ENCODE measurements at regions not wholly inside any gene's neighbourhood (a gene's known extent, or its start where the extent isn't known, plus 50 kb on each side); places are given as distances from the start of the nearest gene placed in this dataset.

- DNase-seq (ENCODE audit: low read depth): no peak
These were observed 56.4 kb downstream of the CRYGS start for GRCh38 chr3:186487819-186488218.

GRCh38 chr3:186487037-186487436 is 57.1 kb downstream of the CRYGS start:
- DNase-seq (ENCODE audit: low read depth): no peak

- DNase-seq (ENCODE audit: low read depth): no peak
These were observed 60.4 kb downstream of the CRYGS start for GRCh38 chr3:186483611-186484340.

GRCh38 chr3:186481526-186481925 is 62.7 kb downstream of the CRYGS start:
- DNase-seq (ENCODE audit: low read depth): no peak

GRCh38 chr3:186477876-186478275 is 66.3 kb downstream of the CRYGS start:
- DNase-seq (ENCODE audit: low read depth): no peak

- DNase-seq (ENCODE audit: low read depth): no peak
These were observed 67.1 kb downstream of the CRYGS start for GRCh38 chr3:186477033-186477432.

- no peak for DNase-seq (ENCODE audit: low read depth)
These were observed 67.6 kb downstream of the CRYGS start for GRCh38 chr3:186476541-186476940.

GRCh38 chr3:186476044-186476468 is 68.1 kb downstream of the CRYGS start:
- no peak for DNase-seq (ENCODE audit: low read depth)

GRCh38 chr3:186473166-186473565 is 71.0 kb downstream of the CRYGS start:
- no peak for DNase-seq (ENCODE audit: low read depth)

GRCh38 chr3:186472456-186473008 is 71.6 kb downstream of the CRYGS start:
- DNase-seq (ENCODE audit: low read depth): no peak

GRCh38 chr3:186471771-186472170 is 72.4 kb downstream of the CRYGS start:
- no peak for DNase-seq (ENCODE audit: low read depth)

- no peak for DNase-seq (ENCODE audit: low read depth)
These were observed 74.7 kb downstream of the CRYGS start for GRCh38 chr3:186469525-186469924.

GRCh38 chr3:186467969-186468368 is 76.2 kb downstream of the CRYGS start:
- no peak for DNase-seq (ENCODE audit: low read depth)

- no peak for DNase-seq (ENCODE audit: low read depth)
These were observed 77.7 kb downstream of the CRYGS start for GRCh38 chr3:186466391-186466974.

- no peak for DNase-seq (ENCODE audit: low read depth)
These were observed 78.7 kb downstream of the CRYGS start for GRCh38 chr3:186465508-186465907.

- DNase-seq (ENCODE audit: low read depth): no peak
These were observed 79.6 kb downstream of the CRYGS start for GRCh38 chr3:186464424-186465093.

GRCh38 chr3:186461141-186461540 is 83.0 kb downstream of the CRYGS start:
- DNase-seq (ENCODE audit: low read depth): peak; percentile 38

GRCh38 chr3:186459108-186459467 is 85.1 kb downstream of the CRYGS start:
- DNase-seq (ENCODE audit: low read depth): no peak

GRCh38 chr3:186458306-186459107 is 85.7 kb downstream of the CRYGS start:
- no peak for DNase-seq (ENCODE audit: low read depth)

- no peak for DNase-seq (ENCODE audit: low read depth)
These were observed 86.9 kb downstream of the CRYGS start for GRCh38 chr3:186457236-186457635.

GRCh38 chr3:186456731-186457191 is 87.4 kb downstream of the CRYGS start:
- no peak for DNase-seq (ENCODE audit: low read depth)
